Skeletal muscle tissue (tissue), 3 donors: ENCODE measurements at regions not wholly inside any gene's neighbourhood (a gene's known extent, or its start where the extent isn't known, plus 50 kb on each side); places are given as distances from the start of the nearest gene placed in this dataset.
"Not testable (repeated sequence)": the region's sequence is repeated elsewhere in the genome, so short reads cannot be mapped to it uniquely, and the experiment has no call there.

Experiments
- H3K27ac ChIP-seq: one replicate; pipeline ENCODE4 v1.7.0; 2013; ENCODE audit warnings: mild to moderate bottlenecking, low read depth, low read length, inconsistent platforms
- H3K27me3 ChIP-seq, 3 donors: one replicate each; pipeline ENCODE4 v1.7.0; 2013; ENCODE audit warnings: low read length in 3 of 3; ENCODE audit not compliant: control insufficient read depth in 3 of 3, insufficient read depth in 3 of 3
- H3K36me3 ChIP-seq, 3 donors: one replicate each; pipeline ENCODE4 v1.7.0; 2013; ENCODE audit warnings: low read length in 3 of 3; ENCODE audit not compliant: control insufficient read depth in 3 of 3, insufficient read depth in 3 of 3
- H3K4me1 ChIP-seq, 3 donors: one replicate each; pipeline ENCODE4 v1.7.0; 2013; ENCODE audit warnings: low read length in 3 of 3, mild to moderate bottlenecking in 3 of 3; ENCODE audit not compliant: control insufficient read depth in 3 of 3, insufficient read depth in 3 of 3
- H3K4me3 ChIP-seq, 3 donors: one replicate each; pipeline ENCODE4 v1.7.0; 2013; ENCODE audit warnings: low read length in 3 of 3
- H3K9ac ChIP-seq, 3 donors: one replicate each; pipeline ENCODE4 v1.7.0; 2013; ENCODE audit warnings: low read length in 3 of 3, mild to moderate bottlenecking in 3 of 3, moderate library complexity in 2 of 3, low read depth in 1 of 3
- H3K9me3 ChIP-seq, 3 donors: one replicate each; pipeline ENCODE4 v1.7.0; 2013; ENCODE audit warnings: low read length in 3 of 3; ENCODE audit not compliant: control insufficient read depth in 3 of 3
- donor health status: Osteomylitis.

DNA sequence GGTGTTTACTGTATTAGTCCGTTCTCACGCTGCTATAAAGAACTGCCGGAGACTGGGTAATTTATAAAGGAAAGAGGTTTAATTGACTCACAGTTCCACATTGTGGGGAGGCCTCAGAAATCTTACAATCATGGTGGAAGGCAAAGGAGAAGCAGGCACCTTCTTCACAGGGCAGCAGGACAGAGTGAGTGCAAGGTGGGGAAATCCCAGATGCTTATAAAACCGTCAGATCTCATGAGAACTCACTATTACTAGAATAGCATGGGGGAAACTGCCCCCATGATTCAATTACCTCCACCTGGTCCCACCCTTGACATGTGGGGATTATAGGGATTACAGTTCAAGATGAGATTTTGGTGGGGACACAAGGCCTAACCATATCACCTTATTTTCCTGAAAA is 60.1 kb upstream of the IFNGR1 start:
- H3K9ac ChIP-seq, H3K4me1 ChIP-seq, H3K36me3 ChIP-seq, H3K27ac ChIP-seq, H3K9me3 ChIP-seq, H3K4me3 ChIP-seq, H3K27me3 ChIP-seq: not testable (repeated sequence)

GRCh38 chr6:137277971-137278637 is 58.9 kb upstream of the IFNGR1 start:
- H3K9me3 ChIP-seq, result no peaks in the 10 kb centered on the region
- no peaks in the 10 kb centered on the region for H3K4me1 ChIP-seq
- no peak overlapping the region for H3K9ac ChIP-seq
- H3K27ac ChIP-seq, result no peak overlapping the region
- no peak overlapping the region for H3K4me3 ChIP-seq
- H3K27me3 ChIP-seq, result no peaks in the 10 kb centered on the region
- no peaks in the 10 kb centered on the region for H3K36me3 ChIP-seq

GRCh38 chr6:137272403-137272802 is 53.2 kb upstream of the IFNGR1 start:
- no peak overlapping the region for H3K27ac ChIP-seq
- no peaks in the 10 kb centered on the region for H3K27me3 ChIP-seq
- H3K4me1 ChIP-seq, result no peaks in the 10 kb centered on the region
- no peaks in the 10 kb centered on the region for H3K36me3 ChIP-seq
- no peak overlapping the region for H3K9ac ChIP-seq
- H3K9me3 ChIP-seq, result no peaks in the 10 kb centered on the region
- H3K4me3 ChIP-seq, result no peak overlapping the region

DNA sequence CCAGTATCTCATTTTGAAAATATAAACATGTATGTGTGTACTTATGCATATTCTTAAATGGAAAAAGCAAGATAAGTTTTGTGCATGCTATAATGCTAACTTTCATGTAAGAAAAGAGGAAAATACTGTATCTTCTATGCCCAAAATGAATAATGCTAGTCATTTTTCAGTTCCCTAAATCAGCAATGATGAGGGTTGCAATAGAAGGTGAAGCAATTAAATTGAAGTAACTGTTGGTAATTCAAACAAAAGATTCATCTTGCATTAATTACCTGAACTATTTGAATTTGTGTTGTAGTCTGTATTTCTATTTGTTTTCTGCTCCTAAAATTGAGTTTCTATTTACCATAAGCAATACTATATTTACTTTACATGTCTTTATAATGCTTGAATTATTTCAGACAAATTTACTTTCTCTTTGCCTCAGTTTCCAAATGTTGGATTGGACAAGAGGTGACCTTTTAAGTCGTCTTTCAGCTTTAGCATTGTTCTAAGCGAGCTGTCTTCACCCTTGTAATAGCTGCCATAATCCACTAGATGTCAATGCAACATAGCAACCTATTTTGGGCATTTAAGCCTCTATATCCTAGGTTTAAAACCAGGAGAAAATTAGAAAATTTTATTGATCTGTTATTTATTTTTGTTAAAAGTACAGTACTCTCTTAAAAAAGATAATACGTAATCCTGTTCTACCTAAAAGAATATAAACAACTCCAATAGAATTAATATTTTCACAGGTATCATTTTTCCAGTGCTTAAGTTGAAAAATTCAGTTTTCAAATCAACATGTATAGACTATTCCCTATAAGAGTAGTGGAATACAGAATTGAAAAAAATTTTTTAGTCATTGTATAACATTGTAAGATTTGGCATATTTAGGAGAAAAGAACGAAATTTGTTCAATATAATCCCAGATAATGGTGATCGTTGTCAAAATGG is 52.3 kb upstream of the IFNGR1 start:
- H3K4me1 ChIP-seq, result no peaks in the 10 kb centered on the region
- H3K27ac ChIP-seq, result no peak overlapping the region
- no peak overlapping the region for H3K4me3 ChIP-seq
- no peaks in the 10 kb centered on the region for H3K27me3 ChIP-seq
- H3K36me3 ChIP-seq, result no peaks in the 10 kb centered on the region
- no peaks in the 10 kb centered on the region for H3K9me3 ChIP-seq
- H3K9ac ChIP-seq, result no peak overlapping the region

GRCh38 chr6:137269803-137270202 is 50.6 kb upstream of the IFNGR1 start:
- Histone ChIP-seq H3K9me3 (no peaks in the 10 kb centered on the region), H3K36me3 (no peaks in the 10 kb centered on the region), H3K27me3 (no peaks in the 10 kb centered on the region), H3K27ac (no peak overlapping the region), H3K4me3 (no peak overlapping the region), H3K9ac (no peak overlapping the region), H3K4me1 (no peaks in the 10 kb centered on the region)

GRCh38 chr6:137269347-137269746 is 50.2 kb upstream of the IFNGR1 start:
- Histone ChIP-seq H3K9ac (no peak overlapping the region), H3K27me3 (no peaks in the 10 kb centered on the region)

More at GRCh38 chr6:137269347-137269746, 50.2 kb upstream of the IFNGR1 start:
- no peak overlapping the region for H3K27ac ChIP-seq
- H3K36me3 ChIP-seq, result no peaks in the 10 kb centered on the region
- no peaks in the 10 kb centered on the region for H3K9me3 ChIP-seq
- no peak overlapping the region for H3K4me3 ChIP-seq
- no peaks in the 10 kb centered on the region for H3K4me1 ChIP-seq
